HUDEP-2 (cell line): ENCODE measurements at regions not wholly inside any gene's neighbourhood (a gene's known extent, or its start where the extent isn't known, plus 50 kb on each side); places are given as distances from the start of the nearest gene placed in this dataset.
A peak's percentile ranks its signal among the peaks of the same experiment; 100 is the strongest.

Source experiments
- DNase-seq, 76 experiments: peaks; one replicate each; lab custom pipeline; 2025; ENCODE audit not compliant: unreplicated experiment in 76 of 76; lab: John Stamatoyannopoulos, UW

DNA sequence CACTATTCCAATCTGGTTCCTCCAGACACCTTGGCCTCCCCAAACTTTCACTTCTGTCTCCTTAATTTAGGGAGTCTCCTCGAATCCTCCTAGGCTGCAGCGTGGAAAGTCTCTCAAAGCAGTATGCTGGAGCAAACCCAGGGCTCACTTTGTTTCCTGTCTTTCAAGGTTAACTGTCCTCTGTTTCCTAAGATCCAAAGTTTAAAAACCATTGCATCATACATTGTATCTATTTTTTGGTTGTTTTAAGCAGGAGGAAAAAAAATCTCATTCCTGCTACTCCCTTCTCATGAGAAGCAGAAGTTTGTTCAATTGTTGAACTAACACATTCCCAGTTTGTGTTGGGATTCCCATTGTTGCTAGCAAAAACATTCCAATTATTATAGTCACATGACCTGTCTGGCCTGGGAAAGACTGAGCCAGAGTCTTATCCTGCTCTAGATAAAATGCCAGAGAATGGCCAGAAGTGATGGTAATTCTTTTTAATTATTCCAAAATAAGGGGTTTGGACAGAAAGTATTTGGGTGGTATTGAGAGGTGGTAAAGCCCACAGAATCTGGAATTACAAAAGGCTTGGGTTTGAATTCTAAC lies 67.3 kb downstream of the HSPB8 start:
- no peak for DNase-seq

DNA sequence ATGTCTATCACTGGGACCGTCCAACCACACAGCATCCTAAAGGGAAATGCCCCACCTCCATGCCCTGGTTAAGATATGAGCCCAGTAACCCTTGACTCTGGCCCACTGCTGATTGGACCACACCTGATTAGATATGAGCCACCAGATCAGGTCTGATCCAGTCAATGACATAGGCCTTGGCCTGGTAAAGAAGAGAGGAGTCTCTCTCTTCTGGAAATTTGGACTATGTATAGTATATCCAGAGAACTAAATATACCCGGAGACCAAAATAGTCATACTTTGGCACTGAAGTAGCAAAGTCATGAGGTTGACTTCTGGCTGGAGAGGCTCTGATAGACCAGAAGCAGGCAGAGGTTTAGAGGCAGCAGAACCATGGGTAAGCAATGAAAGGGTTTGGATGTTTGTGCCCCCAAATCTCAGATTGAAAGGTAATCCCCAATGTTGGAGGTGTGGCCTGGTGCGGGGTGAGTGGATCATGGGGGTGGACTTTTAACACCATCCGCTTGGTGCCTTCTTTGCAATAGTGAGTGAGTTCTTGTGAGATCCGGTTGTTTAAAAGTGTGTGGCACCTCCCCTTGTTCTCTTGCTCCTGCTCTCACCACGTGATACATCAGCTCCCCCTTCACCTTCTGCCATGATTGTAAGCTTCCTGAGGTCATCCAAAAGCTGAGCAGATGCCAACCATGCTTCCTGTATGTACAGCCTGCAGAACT lies 68.4 kb downstream of the HSPB8 start:
- no peak for DNase-seq

DNA sequence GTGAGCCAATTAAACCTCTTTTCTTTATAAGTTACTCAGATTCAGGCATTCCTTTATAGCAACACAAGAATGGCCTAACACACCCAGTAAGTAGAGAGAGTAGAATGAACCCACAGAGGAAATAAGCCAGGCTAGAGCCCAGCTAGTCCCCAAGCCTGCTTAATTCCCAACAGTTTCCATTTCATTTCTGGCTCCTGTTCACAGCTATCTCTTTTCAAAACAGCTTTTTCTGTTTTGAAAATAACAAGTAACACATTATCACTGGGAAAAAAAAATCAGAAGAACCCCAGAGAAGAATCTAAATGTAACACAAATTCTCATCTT lies 69.0 kb downstream of the HSPB8 start:
- DNase-seq, result no peak

DNA sequence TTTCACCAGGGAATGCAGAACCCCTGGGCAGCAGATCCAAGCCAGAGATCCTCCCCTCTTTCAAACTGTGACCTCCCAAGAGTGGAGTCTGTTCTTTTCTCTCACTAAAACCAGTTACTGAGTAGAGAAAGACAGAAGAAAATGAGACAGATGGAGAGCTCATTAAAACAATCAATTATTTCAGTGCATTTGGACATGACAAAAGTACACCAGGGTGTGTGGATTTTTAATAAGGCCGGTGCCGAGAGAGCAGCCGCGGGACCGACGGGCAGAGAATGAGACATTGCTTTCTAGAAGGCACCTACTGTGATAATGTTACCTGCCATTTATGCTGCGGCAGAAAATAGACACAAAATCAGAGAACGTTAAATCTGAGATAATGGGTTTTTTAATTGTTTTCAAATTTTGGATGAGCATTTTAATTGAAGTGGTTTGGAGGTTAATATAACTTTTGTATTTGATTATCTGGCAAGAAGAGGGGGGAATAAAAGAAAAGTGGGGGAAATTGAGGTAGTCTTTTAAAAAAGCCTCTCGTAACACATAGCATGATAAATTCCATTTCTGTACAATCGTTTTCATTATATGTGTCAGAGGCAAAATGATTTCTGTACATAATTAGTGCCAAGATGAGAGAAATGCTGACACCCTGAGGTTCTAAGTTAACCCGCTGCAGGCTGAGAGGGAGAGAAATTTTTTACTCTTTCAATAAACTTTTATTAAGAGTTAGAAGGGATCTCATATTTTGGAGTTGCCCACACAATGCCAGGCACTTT lies 70.8 kb downstream of the HSPB8 start:
- no peak for DNase-seq

DNA sequence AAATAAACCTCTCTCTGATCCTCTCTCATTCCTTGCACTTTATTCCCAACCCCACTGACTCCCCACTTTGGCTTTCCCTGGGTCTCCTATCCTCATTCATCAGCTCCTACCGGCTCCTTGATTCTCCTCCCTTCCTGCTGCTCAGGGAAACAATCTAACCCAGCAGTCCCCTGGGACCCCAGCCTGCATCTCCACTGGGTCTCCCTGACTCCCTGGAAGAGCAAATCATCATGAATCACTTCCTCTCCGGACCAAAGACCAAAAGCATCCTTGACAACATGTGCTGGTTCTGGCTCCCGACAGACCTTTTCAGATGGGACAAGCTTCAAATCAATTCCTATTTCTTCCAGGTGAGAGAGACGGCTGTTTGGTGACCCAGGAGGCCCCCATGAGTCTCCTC lies 76.6 kb downstream of the HSPB8 start:
- no peak for DNase-seq

DNA sequence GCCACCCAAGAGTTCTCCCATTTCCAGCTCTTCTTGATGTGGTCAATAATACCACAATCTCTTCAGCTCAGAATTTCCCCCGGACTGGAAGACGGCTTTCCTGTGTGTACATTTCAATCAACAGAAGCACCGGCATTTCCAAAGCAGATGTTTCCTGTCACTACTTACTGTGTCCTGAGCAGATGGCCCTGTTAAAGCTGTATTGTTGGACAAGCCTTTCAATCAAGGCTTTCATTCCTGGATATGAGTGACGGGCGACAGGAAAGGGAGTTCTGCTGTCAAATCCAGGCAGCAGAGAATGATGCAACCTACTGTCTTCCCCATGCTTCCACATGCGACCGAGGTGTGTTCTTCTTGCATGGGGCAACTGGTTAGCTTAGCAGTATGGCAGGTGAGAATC lies 76.4 kb upstream of the CCDC60 start:
- no peak for DNase-seq

DNA sequence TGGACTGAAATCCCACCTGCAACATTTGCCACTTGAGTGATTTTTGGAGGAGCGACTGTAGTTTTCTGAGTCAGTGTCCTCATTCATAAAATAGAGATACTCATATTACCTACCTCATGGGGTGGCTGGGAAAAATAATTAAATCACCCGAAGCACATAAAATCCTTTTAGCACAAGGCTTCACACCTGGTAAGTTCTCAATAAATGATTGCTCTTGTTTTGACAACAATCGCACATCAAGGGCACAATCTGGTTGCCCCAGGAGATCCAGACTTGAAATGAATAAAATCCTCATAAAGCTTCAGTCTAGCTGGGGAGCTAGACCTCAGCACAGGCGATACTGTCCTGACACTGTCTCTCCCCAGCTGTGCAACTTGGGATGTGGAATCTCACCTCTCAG lies 76.0 kb upstream of the CCDC60 start:
- peak in 1 of 76 experiments; percentile 1 for DNase-seq

DNA sequence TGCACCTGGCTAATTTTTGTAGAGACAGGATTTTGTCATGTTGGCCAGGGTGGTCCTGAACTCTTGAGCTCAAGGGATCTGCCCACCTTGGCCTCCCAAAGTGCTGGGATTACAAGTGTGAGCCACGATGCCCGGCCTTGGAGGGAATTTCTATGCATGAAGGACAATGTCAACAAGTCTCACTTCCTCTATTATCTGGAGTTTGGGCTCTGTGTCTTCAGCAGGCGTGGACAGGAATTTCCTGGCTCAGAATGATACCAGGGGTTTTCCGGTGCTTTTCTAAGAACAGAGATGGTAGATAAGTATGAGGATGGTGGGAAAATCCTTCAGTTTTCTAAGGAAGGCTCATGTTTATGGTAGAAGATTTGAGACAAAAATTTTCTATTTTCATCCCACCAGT lies 75.0 kb upstream of the CCDC60 start:
- no peak for DNase-seq

DNA sequence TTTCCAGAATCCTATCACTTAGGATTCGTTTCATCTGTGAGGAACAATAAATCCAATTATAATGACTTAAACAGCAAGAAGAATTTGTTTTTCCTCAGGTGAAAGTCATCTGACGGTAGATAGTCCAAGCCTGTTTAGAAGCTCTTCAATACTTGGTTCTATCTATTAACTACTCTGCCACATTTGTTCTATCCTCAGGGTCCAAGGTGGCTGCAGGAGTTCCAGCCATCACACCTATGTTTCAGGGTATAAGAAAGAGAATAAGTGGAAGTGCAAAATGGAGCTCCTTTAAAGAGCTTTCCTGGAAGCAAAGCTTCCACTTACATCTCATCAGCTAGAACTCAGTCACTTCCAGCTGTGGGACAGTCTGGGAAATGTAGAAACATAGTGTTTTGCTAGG lies 72.1 kb upstream of the CCDC60 start:
- DNase-seq, result no peak

DNA sequence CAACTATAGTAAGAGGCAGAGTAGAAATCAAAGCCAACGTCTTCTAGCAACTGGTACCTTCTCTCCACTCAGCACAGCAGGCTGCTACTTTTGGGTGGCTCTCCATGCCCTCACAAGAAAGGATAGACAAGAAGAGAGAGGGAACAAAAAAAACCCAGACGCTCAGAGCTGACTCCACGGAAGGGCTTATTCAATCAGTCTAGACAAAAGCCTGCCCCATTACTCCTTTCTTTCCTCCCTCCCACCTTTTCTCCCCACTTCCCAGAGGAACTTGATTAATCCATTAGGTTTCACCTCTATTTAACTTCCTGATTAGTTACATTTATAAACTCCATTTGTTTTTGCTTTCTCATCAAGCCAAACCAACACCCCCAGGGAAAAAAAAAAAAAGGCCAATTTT lies 71.1 kb upstream of the CCDC60 start:
- no peak for DNase-seq

DNA sequence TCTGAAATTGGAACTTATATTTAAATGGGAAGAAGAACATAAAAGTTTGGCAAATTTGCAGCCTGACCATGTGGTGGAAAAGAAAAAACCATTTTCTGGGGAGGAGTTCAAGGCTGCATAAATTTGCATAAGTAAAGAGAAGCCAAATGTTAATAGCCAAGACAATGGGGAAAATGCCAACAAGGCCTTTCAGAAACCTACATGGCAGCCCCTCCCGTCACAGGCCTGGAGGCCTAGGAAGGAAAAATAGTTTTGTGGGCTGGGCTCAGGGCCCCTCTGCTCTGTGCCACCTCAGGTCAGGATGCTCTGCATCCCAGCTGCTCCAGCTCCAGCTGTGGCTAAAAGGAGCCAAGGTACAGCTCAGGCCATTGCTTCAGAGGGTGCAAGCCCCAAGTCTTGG lies 67.6 kb upstream of the CCDC60 start:
- DNase-seq, result no peak

DNA sequence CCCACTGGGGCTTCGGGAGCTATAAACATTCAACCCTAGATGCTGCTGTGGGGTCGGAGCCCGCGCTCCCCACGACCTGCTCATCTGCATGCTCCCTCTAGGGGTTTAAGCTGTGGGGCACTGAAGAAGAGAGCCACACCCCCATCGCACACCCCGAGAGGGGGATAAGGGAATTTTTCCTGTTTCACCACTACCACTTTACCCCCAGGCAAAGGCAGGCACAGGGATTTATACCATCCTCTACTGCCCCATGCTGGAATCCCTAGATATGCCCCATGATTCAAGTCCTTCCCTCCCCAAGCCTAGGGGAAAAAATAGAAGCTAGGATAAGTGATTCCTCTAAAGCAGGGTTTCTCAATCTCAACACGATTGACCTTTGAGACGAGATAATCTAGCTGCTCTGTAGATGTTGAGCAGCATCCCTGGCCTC lies 59.9 kb upstream of the CCDC60 start:
- no peak for DNase-seq

DNA sequence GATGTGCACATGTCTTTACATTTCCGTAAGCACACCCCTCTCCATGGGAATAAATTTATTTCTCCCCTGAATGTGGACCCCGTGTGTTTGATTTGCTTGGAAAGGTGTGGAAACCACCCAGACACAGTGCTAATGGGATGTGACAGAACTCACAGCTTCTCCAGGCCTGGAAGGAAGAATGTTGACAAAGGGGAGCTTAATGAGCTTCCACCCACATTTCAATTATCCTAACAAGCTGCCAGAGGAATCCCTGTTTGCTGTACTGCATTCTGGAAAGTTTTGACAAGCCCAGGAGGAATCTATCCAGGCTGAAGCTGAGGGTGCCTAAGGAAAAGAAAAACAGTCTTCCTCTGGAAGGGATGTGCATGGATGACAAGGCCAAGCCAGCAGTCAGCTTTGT lies 51.2 kb upstream of the CCDC60 start:
- no peak for DNase-seq
